OCI-LY3 (cell line): ENCODE measurements at regions not wholly inside any gene's neighbourhood (a gene's known extent, or its start where the extent isn't known, plus 50 kb on each side); places are given as distances from the start of the nearest gene placed in this dataset.

Experiments used
- H2AFZ ChIP-seq: fragments of 200-600, 300-600 bp; shearing (Covaris generic); 2 replicates; pipeline ENCODE4 v1.6.0; 2014; ENCODE audit warnings: antibody characterized with exemption, low read depth, low read length
- H3K27ac ChIP-seq: fragments of 200-600, 300-600 bp; sonication (generic); 2 replicates; pipeline ENCODE4 v1.5.1; 2014; ENCODE audit warnings: mild to moderate bottlenecking, low read length, moderate library complexity, mixed read lengths
- H3K27me3 ChIP-seq: fragments of 200-600, 300-600 bp; sonication (generic); 2 replicates; pipeline ENCODE4 v1.6.1; 2014; ENCODE audit warnings: low read depth, low read length, mixed read lengths
- H3K36me3 ChIP-seq: fragments of 200-600, 300-600 bp; sonication (generic); replicated peaks from 2 replicates; pipeline ENCODE3; 2014; ENCODE audit warnings: low read depth, low read length, mixed read lengths
- H3K4me1 ChIP-seq: fragments of 300-600, 200-600 bp; sonication (generic); 2 replicates; pipeline ENCODE4 v1.6.1; 2014; ENCODE audit warnings: low read length, mixed read lengths
- H3K4me2 ChIP-seq: fragments of 200-600, 300-600 bp; sonication (generic); 2 replicates; pipeline ENCODE4 v1.6.1; 2014; ENCODE audit warnings: low read length, mixed read lengths
- H3K4me3 ChIP-seq: fragments of 300-600, 200-600 bp; sonication (generic); 2 replicates; pipeline ENCODE4 v1.5.1; 2014; ENCODE audit warnings: antibody characterized with exemption, mild to moderate bottlenecking, low read length, moderate library complexity
- H3K79me2 ChIP-seq: fragments of 300-600, 200-600 bp; shearing (Covaris generic); 2 replicates; pipeline ENCODE4 v1.6.1; 2014; ENCODE audit warnings: mild to moderate bottlenecking, low read length, mixed read lengths
- H3K9ac ChIP-seq: fragments of 300-600, 200-600 bp; shearing (Covaris generic); 2 replicates; pipeline ENCODE4 v1.6.0; 2014; ENCODE audit warnings: mild to moderate bottlenecking, low read length, moderate library complexity
- H3K9me3 ChIP-seq: fragments of 200-600, 300-600 bp; shearing (Covaris generic); 2 replicates; pipeline ENCODE4 v1.6.1; 2014; ENCODE audit warnings: low read length, mixed read lengths; ENCODE audit not compliant: insufficient read depth
- H4K20me1 ChIP-seq: fragments of 200-600, 300-600 bp; sonication (generic); 2 replicates; pipeline ENCODE4 v1.6.1; 2016; ENCODE audit warnings: low read length, mixed read lengths; ENCODE audit not compliant: insufficient read depth
- EZH2phosphoT487 ChIP-seq: fragments of 200-600 bp; shearing (Covaris generic); IDR thresholded peaks from 2 replicates; pipeline ENCODE4 v1.6.1; 2018; ENCODE audit warnings: antibody characterized with exemption, mixed run types, low read depth
- TF ChIP-seq, protein P1 (sequence below): fragments of 200-600, 300-600 bp; sonication (generic); IDR thresholded peaks from 2 replicates; pipeline ENCODE4 v1.5.1; 2014; ENCODE audit warnings: antibody characterized with exemption, low read length, low read depth

DNA sequence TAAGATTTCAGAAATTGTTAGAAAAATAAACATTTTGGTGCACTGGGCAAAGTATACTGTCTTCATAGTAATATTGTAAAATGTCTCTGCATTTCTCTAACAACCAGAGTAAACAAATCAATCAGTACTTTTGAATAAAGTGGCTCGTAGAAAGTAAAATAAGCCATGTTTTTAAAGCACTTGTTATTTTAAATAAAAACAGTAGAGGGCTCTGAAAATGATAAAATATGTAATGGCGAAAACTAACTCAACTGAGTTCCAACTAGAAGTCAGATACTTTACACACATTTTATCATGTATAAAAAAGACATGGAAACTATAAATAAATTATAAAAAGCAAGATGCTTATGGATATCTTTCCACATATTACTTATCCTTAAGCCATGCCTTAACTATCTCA lies 1134.4 kb downstream of the PDHA2 start:
- no peaks in the 10 kb centered on the region for H3K27me3 ChIP-seq
- no peak overlapping the region for H3K4me3 ChIP-seq
- no peak overlapping the region for H3K4me2 ChIP-seq
- H3K27ac ChIP-seq = no peak overlapping the region
- H4K20me1 ChIP-seq = no peaks in the 10 kb centered on the region
- no peak for TF ChIP-seq EZH2phosphoT487
- TF ChIP-seq, protein P1, sequence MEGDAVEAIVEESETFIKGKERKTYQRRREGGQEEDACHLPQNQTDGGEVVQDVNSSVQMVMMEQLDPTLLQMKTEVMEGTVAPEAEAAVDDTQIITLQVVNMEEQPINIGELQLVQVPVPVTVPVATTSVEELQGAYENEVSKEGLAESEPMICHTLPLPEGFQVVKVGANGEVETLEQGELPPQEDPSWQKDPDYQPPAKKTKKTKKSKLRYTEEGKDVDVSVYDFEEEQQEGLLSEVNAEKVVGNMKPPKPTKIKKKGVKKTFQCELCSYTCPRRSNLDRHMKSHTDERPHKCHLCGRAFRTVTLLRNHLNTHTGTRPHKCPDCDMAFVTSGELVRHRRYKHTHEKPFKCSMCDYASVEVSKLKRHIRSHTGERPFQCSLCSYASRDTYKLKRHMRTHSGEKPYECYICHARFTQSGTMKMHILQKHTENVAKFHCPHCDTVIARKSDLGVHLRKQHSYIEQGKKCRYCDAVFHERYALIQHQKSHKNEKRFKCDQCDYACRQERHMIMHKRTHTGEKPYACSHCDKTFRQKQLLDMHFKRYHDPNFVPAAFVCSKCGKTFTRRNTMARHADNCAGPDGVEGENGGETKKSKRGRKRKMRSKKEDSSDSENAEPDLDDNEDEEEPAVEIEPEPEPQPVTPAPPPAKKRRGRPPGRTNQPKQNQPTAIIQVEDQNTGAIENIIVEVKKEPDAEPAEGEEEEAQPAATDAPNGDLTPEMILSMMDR = 0 out of 2 replicates have a peak, but pooled peaks have one; percentile 12
- H3K79me2 ChIP-seq = no peaks in the 10 kb centered on the region
- no peak overlapping the region for H2AFZ ChIP-seq
- H3K4me1 ChIP-seq = peaks cover 4% of the 10 kb centered on the region; the same call in 1 of the 2 replicates
- H3K9ac ChIP-seq = no peak overlapping the region
- H3K36me3 ChIP-seq = no peaks in the 10 kb centered on the region
- H3K9me3 ChIP-seq = no peaks in the 10 kb centered on the region

DNA sequence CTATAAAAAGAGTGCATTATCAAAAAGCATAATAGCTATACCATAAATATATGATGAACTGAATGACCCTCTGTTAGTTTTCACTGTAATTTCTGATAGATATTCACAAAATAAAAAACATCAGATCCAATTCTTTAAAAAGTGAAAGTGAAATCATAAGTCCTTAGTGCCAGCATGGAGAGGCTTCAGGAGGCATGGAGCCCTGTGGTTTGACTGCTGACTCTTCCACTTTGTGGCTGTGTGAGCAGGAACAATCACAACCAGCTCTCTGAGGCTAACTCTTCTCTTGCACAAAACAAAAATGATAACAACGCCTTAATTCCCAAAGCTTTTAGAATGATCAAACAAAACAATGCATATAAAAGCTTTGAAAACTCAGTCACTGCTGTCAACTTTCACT lies 1143.9 kb downstream of the PDHA2 start:
- Histone ChIP-seq H3K27ac (no peak overlapping the region), H3K4me3 (no peak overlapping the region), H3K9ac (no peak overlapping the region), H3K4me2 (peak overlapping the region; percentile 10), H3K36me3 (no peaks in the 10 kb centered on the region), H3K4me1 (no peaks in the 10 kb centered on the region), H4K20me1 (no peaks in the 10 kb centered on the region), H3K9me3 (no peaks in the 10 kb centered on the region), H3K27me3 (no peaks in the 10 kb centered on the region), H3K79me2 (no peaks in the 10 kb centered on the region), H2AFZ (peak overlapping the region; percentile 14; the same call in 1 of the 2 replicates)
- TF ChIP-seq, protein P1 = no peak
- TF ChIP-seq EZH2phosphoT487 = no peak

DNA sequence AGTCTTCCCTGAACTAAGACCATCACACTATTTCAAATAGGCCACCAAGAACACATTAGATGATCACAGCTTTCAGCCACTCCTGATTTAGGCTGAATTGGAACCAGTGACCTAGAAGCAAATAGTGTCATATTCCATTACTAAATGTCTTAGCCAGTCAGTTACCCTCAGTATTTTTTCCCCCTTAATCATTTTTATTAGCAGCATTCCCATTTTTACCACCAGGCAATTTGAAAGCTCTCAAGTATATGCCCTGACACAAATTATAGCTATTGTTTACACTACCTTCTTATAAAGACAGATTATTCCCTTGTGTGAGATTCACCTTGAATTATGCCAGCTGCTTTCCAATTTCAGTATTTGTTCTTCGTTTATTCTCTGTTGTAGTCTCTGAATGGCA lies 1146.9 kb downstream of the PDHA2 start:
- H3K9ac ChIP-seq = no peak overlapping the region

DNA sequence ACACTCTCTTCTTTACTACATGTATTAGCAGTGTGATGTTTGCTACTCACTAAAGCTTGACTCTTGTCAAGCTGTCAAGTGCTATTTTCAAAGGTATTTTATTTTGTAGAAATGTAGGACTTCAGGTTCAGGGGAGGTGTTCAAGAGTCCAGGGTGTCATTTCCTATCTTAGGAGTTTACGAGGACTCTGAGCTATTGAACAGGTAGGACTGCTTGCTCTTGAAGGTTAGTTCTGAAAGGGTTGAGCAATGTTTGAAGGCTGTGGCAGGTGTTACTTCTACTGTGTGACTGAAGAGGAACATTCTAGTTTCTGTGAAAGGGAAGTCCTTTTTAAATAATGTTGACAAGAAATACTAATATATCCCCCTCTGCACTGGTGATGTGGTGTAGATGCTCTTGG lies 1151.2 kb downstream of the PDHA2 start:
- no peaks in the 10 kb centered on the region for H3K9me3 ChIP-seq
- no peak overlapping the region for H3K4me2 ChIP-seq
- H3K4me3 ChIP-seq = no peak overlapping the region
- TF ChIP-seq, protein P1 = no peak
- no peak for TF ChIP-seq EZH2phosphoT487
- no peaks in the 10 kb centered on the region for H4K20me1 ChIP-seq
- H3K27ac ChIP-seq = no peak overlapping the region
- no peaks in the 10 kb centered on the region for H3K79me2 ChIP-seq
- H2AFZ ChIP-seq = no peak overlapping the region
- no peak overlapping the region for H3K9ac ChIP-seq
- no peaks in the 10 kb centered on the region for H3K27me3 ChIP-seq
- no peaks in the 10 kb centered on the region for H3K36me3 ChIP-seq
- no peaks in the 10 kb centered on the region for H3K4me1 ChIP-seq

More for the DNA sequence above, 1146.9 kb downstream of the PDHA2 start:
- no peak overlapping the region for H3K27ac ChIP-seq
- no peaks in the 10 kb centered on the region for H4K20me1 ChIP-seq
- H3K4me3 ChIP-seq = no peak overlapping the region
- no peaks in the 10 kb centered on the region for H3K4me1 ChIP-seq
- H2AFZ ChIP-seq = no peak overlapping the region
- no peaks in the 10 kb centered on the region for H3K9me3 ChIP-seq
- no peak overlapping the region for H3K4me2 ChIP-seq
- no peaks in the 10 kb centered on the region for H3K27me3 ChIP-seq
- no peaks in the 10 kb centered on the region for H3K79me2 ChIP-seq
- no peak for TF ChIP-seq EZH2phosphoT487
- TF ChIP-seq, protein P1 = no peak
- no peaks in the 10 kb centered on the region for H3K36me3 ChIP-seq
